RPMI7951 (cell line): ENCODE measurements at regions not wholly inside any gene's neighbourhood (a gene's known extent, or its start where the extent isn't known, plus 50 kb on each side); places are given as distances from the start of the nearest gene placed in this dataset.
A peak's percentile ranks its signal among the peaks of the same experiment; 100 is the strongest.

Source experiments
- DNase-seq: peaks from one replicate; pipeline ENCODE4 v3.0.0-alpha.2; 2012; ENCODE audit warnings: low read depth

DNA sequence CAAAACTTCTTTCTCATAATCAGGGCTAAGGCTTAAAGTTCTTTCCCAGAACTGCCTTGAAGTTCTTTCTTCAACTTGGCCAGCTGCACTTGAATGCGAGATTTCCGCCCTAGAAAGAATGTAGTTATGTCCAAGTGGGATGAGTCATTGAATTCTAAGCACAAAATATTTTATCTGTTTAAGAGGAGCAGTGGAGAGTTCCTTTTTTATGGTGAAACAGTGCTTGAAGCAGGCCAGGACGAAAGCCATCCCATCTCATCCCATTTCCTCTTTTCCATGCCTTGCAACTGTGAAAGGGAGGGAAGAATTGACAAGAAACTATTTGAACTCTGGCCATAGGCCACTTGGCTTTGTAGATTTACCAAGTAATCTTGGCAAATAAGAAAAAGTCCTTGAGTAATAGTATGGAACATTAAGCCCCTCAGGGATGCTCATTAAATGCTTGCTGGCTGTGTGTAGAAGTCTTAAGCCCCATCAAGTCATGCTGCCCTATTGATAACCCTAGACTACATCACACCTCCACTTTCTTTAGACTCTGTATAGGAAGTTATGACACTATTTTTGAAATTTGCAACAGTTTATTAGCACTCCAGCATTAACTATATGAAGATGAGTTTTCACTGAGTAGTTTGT is 174.5 kb downstream of the KCTD12 start:
- peak; percentile 74 for DNase-seq

DNA sequence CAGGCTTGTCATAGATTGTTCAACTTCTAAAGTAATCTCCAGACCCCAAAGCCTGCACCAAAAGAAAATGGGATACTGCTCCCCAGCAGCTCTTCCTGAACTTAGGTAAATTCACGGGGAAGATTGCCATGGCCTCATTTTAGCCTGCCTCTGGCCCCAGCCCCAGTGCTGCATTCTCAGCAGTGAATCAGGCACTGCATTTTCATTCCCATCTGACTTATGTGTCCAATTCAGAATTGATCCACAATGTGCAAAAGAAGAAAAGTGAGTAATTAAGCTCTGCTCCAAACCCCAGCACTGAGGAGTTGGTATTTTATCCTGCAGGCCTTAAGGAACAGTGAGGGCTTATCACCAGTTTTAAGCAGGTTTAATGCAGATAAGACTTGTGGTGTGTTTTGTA is 176.4 kb downstream of the KCTD12 start:
- DNase-seq: no peak

DNA sequence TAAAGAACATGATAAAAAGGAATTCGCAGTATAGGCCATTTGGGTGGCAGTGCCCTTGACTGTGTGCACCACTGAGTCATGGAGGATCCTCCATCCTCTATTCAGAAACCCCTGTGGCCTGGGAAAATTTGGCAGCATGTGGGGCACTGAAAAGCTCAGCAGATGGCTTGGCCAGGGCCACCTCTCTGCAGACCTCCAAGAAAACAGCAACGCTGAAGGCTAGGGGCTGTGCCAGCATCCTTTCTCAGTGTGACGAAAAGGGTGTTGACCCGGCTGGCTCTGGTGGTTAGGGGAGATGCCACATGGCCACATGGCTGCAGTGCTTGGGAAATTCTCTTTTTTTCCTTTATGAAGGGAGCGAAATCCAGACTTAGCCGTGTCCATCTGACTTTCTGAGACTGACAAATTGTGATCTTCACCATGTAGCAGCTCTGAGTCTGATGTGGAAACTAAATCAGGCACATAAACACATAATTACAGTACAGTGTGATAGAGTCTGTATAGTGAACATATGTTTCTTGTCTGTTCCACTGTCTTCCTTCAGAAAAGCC is 178.0 kb downstream of the KCTD12 start:
- DNase-seq: no peak

DNA sequence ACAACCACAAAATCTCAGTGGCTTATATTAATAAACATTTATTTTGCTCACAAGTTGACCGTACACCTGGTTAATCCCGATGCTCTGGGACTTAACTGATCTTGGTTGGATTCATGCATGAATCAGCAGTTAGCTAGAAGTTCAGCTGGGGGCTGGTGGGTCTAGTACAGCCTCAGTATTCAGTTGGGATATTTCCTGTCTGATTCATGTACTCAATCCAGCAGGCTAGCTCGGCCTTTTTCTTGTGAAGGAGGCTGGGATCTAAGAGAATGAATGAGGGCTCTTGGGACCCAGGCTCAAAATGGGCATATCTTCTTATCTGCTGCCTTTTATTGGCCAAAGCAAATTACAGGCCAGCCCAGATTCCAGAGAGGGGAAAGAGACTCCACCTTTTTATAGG is 178.8 kb downstream of the KCTD12 start:
- no peak for DNase-seq

DNA sequence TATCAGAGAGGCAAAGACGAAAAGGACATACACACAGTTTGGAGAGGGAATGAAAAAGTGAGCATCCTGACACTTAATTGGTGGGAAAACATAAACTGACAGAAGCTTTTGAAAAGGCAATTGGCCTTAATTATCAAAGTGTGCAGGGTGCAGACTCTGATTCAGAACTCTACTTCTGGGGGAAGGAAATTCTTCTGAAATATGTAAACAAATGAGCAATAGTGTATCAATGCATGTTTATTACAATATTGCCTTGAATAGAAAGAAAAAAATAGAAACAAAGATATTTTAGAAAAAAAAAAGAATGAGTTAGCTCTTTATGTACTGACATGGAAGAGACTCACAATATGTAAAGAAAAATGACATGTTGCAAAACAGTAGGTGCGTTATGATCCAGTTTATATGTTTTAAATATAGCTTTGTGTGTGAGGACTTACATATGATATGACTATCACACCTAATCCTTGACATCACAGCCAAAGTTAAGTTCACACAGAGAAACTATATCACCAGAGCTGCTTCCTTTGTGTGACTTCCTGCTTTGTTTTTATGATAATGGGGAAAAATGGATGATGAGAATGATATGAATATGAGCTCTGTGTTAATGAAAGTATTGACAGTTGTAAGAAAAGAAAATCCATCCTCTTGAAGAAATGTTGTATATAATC is 182.4 kb downstream of the KCTD12 start:
- no peak for DNase-seq

DNA sequence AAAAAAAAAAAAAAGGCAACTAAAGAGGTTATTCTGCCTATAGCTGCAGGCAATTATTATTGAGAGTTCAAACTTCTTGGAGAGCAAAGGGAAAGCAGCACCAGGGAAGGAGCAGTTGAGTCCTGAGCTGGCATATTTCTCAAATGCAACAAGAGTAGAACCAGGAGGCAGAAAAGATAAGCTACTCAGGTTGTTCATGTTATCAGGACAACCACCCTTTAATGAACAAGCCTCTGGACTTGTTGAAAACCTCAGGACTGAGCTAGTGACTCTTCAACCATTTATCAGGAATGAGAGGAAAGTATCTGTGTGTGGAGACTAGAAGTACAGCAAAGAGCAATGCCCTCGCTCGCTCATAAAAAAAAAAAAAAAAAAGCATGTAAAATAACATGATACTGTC is 183.0 kb downstream of the KCTD12 start:
- DNase-seq: no peak

DNA sequence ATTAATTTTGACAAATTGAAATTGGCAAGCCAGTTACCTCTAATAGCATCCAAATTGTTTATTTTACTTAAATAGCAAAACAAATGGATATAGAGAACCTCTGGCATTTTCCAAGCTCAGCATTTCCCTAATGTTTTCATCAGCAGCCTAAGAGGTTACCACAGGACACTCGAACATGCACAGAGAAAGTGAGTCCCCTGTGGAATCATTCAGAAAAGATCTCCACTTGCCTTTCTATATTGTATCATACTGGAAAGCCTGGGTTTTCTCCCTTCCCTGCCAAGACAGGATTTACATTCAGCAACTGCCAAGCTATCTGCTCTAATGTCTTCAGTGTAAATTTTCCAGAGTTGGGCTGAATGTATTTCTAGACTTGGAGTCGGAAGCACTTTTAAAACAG is 188.9 kb downstream of the KCTD12 start:
- DNase-seq: no peak

DNA sequence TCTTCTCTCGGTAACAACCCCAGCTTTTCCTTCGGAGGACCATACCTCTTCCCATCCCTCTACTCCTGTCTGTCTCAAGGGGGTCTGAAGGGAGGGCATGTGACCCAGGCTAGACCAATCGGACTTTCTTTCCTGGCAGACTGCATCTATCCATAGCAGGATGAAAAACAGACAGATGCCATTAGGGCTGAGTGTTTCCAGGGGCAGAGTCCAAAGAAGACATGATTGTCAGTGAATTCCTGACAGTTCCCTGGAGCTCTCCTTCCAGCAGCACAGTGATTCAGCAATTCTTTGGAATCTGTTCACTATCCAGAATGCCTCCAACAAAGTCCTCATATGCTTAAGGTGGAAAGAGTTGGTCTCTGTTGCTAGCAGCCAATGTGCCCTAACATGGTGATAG is 189.8 kb downstream of the KCTD12 start:
- no peak for DNase-seq

DNA sequence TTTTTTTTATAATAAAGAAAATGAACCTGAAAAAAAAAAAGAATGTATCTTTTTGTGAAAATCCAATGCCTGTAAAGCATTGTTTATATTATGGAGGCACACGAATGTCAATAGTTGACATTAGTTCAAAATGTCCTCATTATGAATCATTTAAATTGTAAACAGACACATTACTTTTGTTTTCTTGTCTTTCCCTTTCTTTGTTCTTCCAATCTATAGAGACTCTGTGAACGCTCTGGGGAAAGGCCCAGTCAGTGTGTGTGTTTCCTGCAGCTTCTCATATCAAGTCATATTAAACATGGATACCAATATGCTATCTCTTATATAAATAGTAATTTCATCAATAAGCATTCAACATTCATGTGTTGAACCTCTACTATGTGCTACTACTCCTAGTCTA is 193.1 kb downstream of the KCTD12 start:
- DNase-seq: no peak

DNA sequence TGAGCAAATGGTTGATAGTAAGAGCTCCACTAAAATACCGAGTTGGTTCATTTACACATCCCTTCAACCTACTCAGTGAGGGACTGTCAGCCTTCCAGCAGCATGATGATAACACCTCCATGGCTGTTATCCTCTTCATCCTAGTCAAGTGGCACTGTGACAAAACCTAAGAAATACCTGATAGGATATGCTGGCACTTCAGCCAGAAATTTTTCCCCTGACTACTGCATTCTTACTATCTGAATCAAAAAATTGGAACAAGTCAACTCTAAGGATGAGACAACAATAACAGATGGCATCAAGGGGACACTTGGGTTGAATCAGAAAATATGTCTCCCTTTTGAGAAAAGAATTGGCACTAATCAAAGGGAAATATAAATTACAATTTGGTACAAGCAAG is 193.9 kb downstream of the KCTD12 start:
- no peak for DNase-seq

DNA sequence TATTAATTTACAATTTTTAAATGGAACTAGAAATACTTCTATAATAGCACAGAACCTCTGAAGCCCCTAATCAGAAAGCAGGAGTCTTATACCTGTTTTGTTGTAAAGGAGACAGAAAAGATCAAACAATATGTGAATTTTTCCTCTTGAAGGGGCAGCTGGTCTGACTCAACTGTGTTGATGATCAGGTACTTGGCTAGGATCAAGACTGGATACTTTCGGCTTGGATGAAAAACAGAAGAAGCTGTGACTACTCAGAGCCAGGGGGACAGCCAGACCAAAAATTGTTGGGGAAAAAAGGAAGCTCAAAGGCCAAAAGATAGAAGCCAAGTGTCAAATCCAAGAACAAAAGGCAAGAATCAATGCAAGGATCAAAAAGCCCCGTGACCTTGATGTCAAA is 195.6 kb downstream of the KCTD12 start:
- no peak for DNase-seq

DNA sequence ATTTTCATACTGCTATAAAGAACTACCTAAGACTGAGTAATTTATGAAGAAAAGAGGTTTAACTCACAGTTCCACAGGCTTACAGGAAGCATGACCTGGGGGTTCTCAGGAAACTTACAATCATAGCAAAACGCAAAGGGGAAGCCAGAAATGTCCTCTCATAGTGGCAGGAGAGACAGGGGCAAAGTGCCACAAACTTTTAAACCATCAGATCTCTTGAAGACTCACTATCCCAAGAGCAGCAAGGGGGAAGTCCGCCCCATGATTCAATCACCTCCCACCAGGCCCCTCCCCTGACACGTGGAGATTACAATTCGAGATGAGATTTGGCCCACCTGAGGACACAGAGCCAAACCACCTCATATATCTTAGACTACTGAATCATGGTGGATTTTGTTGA is 198.7 kb downstream of the KCTD12 start:
- no peak for DNase-seq

DNA sequence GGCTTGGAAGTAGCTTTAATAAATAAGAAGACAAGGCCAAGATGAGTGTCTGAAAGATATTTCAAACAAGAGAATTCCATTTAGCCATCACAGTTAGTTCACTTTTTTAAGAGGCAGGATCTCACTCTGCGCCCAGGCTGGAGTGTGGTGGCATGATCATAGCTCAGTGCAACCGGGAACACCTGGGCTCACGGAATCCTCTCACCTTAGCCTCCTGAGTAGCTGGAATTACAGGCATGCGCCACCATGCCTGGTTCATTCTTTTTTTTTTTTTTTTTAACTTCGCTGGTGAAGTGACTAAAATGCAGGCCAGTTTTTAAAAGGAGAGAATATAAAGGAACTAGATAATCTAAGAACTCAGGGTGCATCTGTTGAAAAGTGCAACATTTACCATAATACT is 200.3 kb downstream of the KCTD12 start:
- DNase-seq: no peak

DNA sequence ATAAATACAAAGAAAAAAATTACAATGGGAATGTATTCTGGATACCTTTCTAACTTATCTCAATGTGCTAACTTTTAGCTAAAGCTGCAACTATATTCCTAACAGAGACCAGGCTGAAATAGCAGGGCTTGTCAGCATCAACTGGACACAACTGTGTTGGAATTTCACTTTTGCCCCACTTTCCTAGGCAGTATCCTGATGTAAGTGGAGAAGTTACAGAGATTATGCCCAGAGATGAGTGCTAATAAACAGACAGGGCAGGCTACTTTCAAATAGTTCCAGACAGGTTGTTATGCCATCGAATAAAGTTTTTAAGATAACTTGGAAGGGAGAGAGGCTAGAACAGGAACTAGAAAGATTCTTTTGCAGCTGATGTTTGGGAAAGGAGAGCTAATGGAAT is 201.9 kb downstream of the KCTD12 start:
- DNase-seq: no peak

DNA sequence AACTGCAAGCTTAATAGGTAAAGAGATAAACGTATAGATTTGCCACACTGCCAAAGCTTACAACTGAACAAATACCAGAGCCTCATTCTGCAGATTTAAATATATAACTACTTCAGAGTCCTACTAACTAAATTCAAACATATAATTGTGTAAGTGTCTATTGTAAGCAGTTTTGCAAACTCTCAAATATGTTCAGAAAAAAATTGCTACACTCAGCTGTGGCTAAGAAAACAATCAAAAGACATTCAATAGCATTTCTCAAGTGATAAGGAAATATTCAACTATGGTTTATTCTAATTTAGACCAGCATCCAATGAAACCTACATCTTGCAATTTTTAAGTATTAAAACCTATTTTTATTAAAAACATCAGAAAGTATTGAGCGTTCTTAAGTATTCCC is 202.4 kb downstream of the KCTD12 start:
- no peak for DNase-seq

DNA sequence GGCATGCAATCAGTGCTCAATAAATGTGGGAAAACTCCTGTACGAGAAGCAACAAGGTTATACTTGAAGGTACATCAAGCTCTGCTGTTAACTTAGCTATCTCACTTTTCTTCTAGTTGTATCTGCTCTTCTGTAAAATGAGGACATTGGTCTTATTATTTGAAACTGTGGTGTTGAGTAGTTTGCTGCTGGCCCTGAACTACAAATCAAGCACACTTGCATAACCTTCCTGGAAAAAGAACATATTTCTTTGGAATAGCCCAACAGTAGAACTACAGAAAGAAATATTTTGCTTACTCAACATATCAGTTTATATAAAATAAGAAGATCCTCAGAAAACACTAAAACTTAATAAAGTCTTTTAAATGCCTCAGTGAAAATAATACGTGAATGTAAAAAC is 203.0 kb downstream of the KCTD12 start:
- DNase-seq: no peak

DNA sequence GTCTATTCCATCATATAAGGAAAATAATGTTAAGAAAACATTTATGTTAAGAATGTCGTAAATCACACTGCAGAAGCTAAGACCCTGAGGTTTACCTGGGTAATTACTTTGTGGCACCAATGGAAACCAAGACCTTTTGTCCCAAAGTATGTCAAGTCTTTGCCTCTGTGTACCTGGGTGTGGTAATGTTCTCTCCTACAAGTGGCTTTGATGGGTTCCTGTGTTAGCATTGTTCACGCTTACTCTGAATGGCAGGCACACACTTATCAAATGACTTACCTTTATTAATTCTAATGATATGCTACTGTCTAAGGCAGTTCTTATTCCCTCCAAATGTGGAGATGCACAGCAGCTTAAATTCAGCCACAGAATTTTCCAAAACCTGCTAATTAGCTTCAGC is 206.1 kb downstream of the KCTD12 start:
- DNase-seq: no peak

DNA sequence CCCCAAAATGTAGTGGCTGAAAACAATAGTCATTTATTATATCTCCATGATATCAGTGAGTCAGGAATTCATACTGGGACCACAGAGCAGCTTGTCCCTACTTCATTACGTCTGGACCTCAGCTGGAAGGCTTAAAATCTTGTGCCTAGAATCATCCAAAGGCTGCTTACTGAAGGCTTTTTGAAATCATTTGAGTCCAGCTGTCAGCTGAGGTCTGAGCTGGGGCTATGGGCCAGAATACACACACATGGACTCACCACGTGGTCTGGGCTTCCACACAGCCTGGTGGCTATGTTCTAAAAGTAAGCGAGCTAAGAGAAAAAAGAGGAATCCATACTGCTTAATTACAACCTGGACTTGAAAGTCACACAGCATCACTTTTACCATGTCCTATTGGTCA is 209.2 kb downstream of the KCTD12 start:
- DNase-seq: peak; percentile 7

DNA sequence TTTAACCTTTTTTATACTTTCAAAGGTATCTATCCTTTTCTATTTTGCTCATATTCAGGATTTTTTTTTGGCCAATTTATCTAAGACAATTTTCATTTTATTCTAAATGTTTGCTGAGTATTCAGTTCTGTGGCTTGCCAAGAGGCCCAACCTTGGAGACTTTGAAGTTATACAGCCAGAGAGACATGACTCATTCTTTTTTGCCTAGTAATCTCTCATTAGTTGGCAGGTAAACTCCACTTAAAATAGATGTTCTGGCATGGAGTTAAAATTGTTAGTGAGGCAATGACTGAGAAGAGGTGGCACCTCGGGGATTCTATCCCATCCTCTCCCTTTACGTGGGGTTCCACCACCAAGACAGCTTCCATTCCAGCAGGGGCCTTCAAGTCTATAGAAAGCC is 213.8 kb downstream of the KCTD12 start:
- DNase-seq: peak; percentile 22

DNA sequence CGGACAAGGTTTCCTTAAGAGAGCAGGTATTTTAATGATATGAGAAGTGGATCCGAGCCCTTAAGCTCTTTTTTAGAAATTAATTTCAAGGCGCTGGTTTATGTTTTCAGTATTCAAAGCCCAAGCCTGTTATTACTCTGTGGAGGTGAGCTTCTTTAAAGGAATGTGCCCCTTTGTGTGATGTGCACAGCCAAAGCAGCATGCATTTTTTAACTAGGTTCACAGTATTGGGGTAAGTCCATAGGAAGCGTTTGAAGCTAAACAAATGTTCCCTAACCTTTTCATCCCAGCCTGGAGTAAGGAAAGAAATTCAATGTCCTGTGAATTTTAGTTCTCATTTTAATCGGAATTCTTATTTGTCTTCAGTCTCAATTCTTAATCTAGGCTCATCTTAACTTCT is 217.5 kb downstream of the KCTD12 start:
- no peak for DNase-seq

DNA sequence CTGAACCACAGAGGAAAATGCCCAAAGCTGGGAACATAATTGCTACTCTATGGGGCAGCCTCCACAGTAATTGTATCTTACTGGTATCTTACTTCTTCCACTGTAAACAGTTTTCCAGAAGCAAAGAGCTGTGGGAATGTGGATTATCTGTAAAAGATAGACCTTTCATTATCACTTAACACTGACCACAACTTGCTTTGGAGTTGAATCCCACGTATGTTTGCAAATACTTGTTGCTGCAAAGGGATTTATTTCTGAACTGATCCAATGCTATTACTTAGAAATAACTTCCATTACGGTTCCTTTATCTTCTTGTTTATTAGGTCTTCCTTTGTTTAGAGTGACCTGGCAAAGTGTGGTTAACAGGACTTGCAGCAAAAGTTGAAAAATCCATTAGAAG is 218.1 kb downstream of the KCTD12 start:
- DNase-seq: no peak

DNA sequence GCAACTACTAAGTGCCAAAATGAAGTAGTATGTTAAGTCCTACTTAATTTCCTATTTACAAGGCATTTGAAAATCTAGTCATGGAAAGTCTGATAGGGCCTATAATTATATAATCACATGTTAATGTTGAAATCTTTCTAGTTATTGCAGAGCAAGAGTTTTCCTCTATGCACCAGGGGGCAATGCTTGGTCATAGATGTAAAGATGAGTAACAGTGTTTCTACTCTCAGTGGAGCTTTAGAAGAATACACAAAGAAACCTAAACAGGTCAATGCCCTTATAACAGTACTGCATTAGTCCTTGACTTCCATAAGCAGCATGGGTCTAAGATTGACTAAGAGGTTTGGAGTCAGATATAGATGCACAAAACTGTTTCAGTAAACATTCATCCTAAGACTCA is 218.7 kb downstream of the KCTD12 start:
- peak; percentile 35 for DNase-seq

DNA sequence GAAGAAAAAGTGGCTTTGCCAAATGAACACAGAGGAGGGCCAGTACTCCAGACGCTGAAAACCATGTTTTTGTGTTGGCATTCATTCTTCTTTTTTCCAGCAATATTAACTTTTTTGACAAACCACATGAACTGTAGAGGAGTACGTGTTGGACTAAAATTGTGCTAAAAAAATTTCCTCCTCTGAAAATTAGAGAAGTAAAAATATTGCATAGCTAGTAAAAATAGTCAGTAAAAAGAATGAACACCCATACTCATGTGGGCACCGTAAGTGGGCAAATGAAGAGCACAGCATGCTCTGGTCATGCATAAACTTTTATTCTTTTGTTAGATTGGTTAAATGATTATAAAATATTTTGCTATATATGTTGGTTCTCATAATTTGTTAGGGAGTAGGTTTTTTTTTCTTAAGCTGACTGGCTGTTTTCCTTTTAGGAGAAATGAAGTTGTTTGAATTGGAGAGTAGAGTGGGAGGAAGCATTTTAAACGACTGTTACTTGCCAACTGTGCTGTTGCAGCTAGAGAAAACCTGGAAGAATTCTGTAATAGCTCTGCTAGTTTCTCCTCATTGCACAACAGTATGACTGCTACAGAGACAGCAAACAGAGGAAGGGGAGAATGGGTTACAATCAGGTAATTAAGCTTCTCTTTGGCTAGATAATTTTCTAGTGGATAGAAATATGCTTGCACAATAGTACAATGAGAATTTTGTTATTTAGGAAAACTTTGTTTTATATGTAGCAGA is 222.4 kb downstream of the KCTD12 start:
- no peak for DNase-seq
